Fibroblast of pulmonary artery (primary cell): ENCODE measurements at regions not wholly inside any gene's neighbourhood (a gene's known extent, or its start where the extent isn't known, plus 50 kb on each side); places are given as distances from the start of the nearest gene placed in this dataset.

Experiments
- DNase-seq: peaks from one replicate; pipeline ENCODE4 v3.0.0-alpha.2; 2010; ENCODE audit warnings: low read depth
- H3K4me3 ChIP-seq: replicated peaks from 2 replicates; pipeline ENCODE4 v1.5.1; 2011; ENCODE audit warnings: low read depth, mild to moderate bottlenecking, control low read depth, low read length, moderate library complexity
- TF ChIP-seq, protein P1 (sequence below): IDR thresholded peaks from 2 replicates; pipeline ENCODE4 v1.5.1; 2011; ENCODE audit warnings: mild to moderate bottlenecking, control low read depth, low read length, inconsistent platforms; ENCODE audit errors: missing control alignments

DNA sequence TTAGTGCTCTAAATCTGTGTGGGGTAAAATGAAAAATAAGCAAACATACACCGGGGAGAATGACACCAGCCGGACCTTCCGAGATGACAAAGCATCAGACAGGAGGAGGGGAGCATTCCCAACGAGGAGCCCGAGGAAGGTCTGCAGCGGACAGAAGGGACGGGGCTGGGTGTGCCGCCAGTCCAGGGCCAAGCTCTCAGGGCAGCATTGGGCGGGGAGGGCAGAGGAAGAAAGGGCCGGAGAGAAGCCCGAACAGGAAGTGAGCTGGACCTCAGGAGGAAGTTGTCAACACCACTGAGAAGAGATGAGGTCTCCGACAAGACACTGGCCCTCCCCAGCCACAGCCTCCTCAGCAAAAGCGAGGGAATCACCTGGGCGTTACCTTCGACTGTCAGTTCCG is 182.6 kb upstream of the RNF32 start:
- H3K4me3 ChIP-seq: no peak overlapping the region
- no peak for DNase-seq
- TF ChIP-seq, protein P1, sequence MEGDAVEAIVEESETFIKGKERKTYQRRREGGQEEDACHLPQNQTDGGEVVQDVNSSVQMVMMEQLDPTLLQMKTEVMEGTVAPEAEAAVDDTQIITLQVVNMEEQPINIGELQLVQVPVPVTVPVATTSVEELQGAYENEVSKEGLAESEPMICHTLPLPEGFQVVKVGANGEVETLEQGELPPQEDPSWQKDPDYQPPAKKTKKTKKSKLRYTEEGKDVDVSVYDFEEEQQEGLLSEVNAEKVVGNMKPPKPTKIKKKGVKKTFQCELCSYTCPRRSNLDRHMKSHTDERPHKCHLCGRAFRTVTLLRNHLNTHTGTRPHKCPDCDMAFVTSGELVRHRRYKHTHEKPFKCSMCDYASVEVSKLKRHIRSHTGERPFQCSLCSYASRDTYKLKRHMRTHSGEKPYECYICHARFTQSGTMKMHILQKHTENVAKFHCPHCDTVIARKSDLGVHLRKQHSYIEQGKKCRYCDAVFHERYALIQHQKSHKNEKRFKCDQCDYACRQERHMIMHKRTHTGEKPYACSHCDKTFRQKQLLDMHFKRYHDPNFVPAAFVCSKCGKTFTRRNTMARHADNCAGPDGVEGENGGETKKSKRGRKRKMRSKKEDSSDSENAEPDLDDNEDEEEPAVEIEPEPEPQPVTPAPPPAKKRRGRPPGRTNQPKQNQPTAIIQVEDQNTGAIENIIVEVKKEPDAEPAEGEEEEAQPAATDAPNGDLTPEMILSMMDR: no peak

DNA sequence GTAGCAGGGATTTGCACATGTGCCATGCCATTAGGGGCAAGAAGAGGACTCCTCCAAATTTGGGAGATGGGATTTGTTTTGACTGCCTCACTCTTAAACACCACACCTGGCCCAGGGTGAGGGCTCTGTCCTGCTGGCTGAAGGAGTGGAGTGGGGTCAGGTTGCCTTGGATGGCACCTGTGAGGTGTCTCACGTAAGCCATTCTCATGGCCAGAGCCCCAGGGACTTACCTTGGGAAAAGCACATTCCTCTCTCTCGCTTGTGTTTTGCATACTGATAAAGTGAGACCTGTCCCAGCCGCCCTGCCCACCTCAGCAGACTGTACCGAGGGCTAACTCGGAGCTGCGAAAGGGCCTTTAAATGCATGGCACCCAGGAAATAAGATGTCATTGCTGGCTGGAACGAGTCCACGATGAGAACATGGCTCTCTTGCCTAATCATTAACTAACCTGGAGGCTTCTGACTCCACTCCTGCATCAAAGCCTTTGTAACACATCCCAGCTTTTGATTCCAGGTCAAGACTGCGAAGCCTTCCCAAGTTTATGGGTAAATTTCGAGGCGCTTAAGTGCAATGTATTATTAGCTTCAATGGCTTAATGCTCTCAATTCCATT is 184.0 kb upstream of the RNF32 start:
- H3K4me3 ChIP-seq: no peak overlapping the region
- TF ChIP-seq, protein P1: no peak
- no peak for DNase-seq

DNA sequence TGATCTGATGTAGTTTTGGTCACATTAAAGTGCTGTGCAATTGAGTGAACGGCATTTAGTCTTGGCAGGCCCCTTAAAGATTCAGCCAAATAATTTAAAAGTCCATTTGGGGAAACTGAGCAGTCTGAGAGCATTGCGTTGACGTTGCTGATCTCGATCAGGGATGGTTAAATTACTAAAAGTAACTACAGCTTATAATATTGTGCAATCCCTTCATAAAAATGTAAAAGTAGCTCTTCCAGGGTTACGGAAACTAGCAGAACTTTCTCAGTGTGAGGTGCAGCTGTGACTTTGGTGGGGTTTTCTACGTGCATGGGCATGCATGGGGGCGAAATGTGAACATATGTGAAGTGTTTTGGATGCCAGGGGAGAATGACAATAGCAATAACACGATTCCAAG is 184.5 kb upstream of the RNF32 start:
- DNase-seq: no peak
- TF ChIP-seq, protein P1: no peak
- H3K4me3 ChIP-seq: no peak overlapping the region

DNA sequence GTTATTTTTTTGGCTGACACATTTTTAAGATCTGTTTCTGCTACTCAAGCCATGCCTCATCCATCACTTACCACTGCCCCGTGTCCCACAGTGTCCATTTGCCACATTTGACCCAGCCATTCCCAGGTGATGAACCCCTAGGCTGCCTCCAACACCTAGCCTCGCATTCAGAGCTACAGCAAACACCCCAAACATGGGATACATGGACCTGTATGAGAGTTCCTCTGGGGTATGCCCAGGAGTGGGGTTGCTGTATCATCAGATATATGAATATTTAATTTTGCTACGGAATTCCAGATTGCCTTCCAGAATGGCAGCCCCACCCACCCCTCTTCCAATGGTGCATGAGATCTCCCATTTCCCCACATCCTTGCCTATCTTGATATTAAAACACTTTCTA is 190.1 kb upstream of the RNF32 start:
- DNase-seq: no peak
- H3K4me3 ChIP-seq: no peak overlapping the region
- TF ChIP-seq, protein P1: no peak

DNA sequence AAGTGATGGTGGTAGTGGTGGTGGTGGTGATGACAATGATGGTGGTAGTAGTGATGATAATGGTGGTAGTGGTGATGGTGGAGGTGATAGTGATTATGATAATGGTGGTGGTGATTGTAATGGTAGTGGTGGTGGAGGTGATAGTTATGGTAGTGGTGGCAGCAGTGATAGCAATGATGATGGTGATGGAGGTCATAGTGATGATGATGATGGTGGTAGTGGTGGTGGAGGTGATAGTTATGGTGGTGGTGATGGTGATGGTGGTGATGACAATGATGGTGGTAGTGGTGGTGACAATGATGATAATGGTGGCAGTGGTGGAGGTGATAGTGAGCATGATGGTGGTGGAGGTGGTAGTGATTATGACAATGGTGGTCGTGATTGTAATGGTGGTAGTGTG is 191.7 kb upstream of the RNF32 start:
- no peak for DNase-seq
- TF ChIP-seq, protein P1: no peak
- no peak overlapping the region for H3K4me3 ChIP-seq

DNA sequence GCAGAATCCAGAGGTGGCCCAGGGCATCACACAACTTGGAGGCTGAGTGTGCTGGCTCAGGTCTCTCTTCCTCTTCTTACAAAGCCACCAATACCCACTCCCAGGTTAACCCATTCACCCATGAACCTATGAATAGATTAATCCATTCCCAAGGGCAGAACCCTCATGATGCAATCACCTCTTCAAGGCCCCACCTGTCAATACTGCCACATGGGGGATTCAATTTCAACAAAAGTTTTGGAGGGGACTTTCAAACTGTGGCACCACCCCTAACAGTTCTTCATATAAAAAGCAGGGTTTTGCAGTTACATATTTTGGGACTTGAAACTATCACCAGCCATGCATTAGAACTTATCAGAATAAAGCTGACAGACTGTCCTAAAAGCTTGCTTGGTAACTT is 193.6 kb upstream of the RNF32 start:
- TF ChIP-seq, protein P1: no peak
- no peak for DNase-seq
- no peak overlapping the region for H3K4me3 ChIP-seq

DNA sequence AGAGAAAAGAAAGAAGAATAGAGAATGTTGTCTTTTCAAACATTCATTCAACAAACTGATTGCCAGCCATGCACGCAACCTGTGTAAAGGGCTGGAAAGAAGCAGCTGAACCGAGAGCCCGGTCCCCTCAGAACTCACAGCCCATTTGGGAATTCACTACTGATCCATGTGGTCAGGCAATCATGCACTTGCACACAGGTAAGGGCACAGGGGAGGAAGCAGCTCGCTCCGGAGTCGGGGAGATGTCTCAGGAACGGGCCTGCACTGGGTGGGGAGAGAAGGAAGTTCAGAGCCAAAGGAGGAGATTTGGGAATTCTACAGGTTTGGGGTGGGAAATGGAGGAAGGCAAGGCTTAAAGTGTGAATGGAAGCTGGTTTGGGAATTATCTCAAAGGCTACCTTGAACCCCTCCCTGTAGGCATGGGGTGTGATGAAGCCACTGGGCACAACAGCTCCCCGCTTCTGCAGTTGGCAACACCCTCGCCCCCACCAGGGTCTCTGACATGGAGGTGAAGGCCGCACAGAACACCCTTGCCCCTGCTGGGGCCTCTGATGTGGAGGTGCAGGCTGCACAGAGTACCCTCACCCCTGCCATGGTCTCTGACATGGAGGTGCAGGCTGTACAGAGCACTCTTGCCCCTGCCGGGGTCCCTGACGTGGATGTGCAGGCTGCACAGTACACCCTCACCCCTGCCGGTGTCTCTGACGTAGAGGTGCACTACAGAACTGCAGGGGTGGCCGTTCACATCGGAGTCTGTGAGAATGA is 194.4 kb upstream of the RNF32 start:
- TF ChIP-seq, protein P1: no peak
- no peak for DNase-seq
- H3K4me3 ChIP-seq: no peak overlapping the region
